CMK (cell line): ENCODE measurements at regions not wholly inside any gene's neighbourhood (a gene's known extent, or its start where the extent isn't known, plus 50 kb on each side); places are given as distances from the start of the nearest gene placed in this dataset.

Experiments
- DNase-seq: peaks from one replicate; pipeline ENCODE4 v3.0.0-alpha.2; 2010; ENCODE audit warnings: low read depth

DNA sequence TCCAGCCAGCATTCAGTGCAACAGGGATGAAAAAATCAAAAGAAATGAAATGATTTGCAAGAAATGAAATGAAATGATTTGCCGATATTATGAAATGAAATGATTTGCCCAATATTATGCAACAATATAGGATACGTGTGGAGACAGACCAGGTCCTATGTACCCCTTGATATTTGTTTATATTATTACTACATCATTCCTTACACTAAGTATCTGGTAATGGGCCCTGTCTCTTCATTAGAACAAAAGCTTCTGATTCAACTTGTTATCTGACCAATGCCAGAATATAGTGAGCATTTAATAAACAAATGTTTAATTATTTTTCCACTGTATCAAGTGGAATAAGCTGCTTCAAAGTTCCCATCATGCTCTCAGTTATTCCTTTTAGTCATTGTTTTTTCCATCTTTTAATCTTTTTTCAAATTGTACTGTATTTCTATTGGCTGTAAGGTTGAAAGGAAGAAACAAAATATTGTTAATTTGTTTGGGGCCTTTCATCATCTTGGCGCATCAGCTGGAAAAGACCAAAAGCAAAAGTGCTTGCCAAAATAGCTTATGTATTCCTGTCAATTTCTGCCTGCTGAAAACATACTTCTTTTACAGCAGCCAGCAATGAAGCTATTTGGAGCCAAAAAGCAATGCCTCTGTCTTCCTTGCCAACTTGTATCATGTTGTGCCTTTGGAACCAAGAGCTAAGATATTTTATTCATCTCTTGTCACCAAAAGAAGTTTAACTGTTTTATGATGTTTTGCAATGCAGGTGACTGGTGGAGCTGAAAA, 2314.9 kb downstream of the LRRC4C start:
- DNase-seq = no peak

DNA sequence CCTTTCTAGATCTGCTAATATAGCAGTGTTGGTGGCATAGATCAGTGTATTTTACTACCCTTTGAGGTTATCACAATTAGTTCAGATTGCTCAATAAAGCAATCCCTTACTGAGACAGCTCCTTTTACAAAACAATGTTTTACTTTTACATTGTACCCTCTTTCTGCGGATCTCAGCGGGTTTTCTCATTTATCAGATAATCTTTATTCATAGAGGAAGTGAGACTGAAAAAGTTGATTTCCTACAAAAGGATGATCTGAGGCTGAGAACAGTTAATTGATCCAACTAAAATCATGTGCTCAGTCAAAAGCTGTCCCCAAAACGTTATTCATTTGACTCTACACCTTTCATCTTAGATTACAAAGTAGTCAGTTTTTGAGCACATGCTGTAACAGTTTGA, 2319.9 kb downstream of the LRRC4C start:
- DNase-seq = no peak

- DNase-seq = no peak
Measured at GRCh38 chr11:39120890-39121289, 2338.6 kb downstream of the LRRC4C start.

- no peak for DNase-seq
Measured at GRCh38 chr11:39113606-39114005, 2345.8 kb downstream of the LRRC4C start.

- DNase-seq = no peak
Measured at GRCh38 chr11:39102236-39102635, 2357.2 kb downstream of the LRRC4C start.

DNA sequence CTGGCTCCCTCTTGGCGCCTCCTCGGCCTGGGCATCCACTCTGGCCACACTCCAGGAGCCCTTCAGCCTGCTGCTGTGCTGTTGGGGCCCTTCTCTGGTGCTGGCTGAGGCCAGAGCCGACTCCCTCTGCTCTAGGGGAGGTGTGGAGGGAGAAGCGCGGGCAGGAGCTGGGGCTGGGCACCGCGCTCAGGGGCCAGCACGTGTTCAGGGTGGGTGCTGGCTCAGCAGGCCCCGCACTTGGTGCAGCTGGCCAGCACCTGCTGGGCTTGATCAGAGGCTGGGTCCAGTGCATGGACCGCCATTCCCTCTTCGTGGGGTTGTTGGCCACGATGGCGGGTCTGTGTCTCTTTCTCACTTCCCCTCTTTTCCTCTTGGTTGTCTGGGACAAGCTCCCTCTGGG, 2381.0 kb downstream of the LRRC4C start:
- DNase-seq = no peak

DNA sequence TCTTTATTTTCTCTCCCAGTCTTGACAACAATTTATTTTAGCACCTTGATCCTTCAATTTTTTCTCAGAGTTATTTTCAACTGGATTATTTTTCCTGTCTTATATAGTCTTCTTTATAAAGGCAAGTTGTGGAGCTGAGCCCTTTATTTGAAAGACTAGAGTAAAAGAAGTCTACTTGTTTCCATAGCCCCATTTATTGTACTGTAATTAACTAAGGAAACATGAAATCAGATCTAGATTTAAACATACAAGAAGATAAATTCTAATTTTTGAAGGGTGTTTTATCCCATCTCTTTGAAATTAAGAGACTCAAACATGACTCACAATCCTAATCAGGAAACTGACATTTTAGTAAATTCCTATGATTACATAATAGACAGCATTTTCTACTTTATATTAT, 2421.8 kb downstream of the LRRC4C start:
- no peak for DNase-seq

- no peak for DNase-seq
Measured at GRCh38 chr11:39036021-39036420, 2423.4 kb downstream of the LRRC4C start.

- DNase-seq = no peak
Measured at GRCh38 chr11:39021539-39021938, 2423.5 kb upstream of the RAG2 start.

- DNase-seq = no peak
Measured at GRCh38 chr11:39011797-39012196, 2413.8 kb upstream of the RAG2 start.

DNA sequence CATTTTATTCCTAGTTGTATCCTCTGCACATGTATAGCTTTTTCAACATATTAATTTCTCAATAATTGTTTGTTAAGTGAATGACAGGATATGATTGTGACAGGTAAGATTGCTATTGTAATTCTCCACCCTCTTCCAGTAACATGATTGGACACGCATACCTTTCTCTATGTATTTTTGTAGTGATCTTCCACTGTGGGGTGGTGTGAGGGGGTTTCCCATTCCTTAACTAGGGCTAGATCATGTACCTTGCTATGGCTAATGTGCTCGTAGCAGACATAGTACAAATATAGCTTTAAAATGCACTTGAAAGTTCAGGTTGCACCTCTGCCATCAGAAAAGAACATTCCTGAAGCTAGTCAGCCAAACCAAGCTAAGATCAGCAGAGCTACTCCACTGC, 2392.8 kb upstream of the RAG2 start:
- no peak for DNase-seq

DNA sequence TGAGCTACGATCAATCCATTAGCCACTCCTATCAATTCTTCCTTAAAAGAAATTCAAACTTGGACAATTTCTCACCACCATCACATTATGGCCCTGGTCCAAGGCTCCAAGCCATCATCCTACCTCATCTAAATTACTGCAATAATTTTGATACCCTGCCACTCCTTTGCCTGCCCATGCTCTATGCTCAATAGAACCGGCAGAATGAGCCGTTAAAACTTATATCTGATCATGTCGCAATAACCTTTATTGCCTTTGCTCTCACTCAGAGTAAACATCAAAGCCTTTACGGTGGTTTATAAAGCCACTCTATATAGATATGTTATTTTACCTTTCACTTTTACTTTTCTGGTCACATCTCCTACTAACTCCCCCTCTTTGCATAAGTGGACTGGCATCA, 2392.1 kb upstream of the RAG2 start:
- no peak for DNase-seq

GRCh38 chr11:38988908-38989307, 2390.9 kb upstream of the RAG2 start:
- DNase-seq = no peak

DNA sequence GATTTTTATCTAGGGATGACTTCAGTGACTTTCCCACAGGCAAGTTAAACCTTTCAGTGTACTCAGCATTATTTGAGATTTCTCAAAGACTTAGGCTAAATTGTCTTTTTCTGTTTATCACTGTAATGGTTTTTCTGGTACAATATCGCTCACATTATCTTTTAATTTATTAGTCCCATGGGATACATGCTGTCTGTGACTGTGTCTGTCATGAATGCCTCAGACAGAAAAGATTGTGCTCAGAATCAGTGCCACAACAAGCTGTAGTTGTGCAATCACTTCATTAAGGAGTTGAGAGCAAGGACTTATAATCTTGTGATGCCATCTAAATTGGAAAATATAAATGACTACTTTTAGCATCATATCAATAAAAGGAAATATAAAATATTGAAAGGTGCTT, 2374.2 kb upstream of the RAG2 start:
- no peak for DNase-seq

DNA sequence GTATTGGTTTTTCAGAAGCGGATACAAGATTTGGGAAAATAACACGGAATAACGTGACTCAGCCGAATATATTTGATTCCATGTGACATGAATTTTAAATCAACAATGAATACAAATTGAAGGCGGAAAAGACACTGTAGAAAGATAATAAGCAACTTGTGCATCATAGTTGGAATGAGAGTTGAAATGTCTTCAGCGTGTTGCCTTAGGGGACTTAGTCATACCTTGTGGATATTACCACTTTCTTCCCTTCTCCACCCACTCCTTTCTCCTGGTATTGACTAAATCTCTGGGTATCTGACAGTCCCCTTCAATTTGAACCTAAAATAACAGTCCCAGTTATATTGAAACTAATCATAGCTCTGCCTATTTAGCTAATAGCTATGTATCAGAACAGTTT, 2373.1 kb upstream of the RAG2 start:
- no peak for DNase-seq

- DNase-seq = no peak
Measured at GRCh38 chr11:38968951-38969350, 2370.9 kb upstream of the RAG2 start.

GRCh38 chr11:38952698-38953097, 2354.7 kb upstream of the RAG2 start:
- peak; percentile 61 for DNase-seq

DNA sequence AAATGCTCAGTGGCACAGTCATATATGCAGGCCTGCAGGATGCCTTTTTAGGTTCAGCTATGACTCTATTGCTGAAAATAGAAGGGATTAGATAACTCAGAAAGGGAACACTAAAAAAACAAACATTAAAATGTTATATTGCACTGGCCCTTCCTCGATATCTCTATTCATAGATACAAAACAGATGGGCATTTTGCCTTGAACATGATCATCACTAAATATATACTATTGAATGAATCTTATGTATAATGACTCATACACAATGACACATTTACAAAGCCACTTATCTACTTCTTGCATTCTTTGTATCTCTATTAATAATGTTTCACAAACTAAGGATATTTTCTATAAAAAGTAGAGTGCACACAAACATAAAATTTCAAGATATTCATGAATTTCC, 2352.8 kb upstream of the RAG2 start:
- DNase-seq = no peak

- DNase-seq = no peak
Measured at GRCh38 chr11:38948392-38948791, 2350.4 kb upstream of the RAG2 start.

- no peak for DNase-seq
Measured at GRCh38 chr11:38937709-38938108, 2339.7 kb upstream of the RAG2 start.

GRCh38 chr11:38935941-38936340, 2337.9 kb upstream of the RAG2 start:
- no peak for DNase-seq

DNA sequence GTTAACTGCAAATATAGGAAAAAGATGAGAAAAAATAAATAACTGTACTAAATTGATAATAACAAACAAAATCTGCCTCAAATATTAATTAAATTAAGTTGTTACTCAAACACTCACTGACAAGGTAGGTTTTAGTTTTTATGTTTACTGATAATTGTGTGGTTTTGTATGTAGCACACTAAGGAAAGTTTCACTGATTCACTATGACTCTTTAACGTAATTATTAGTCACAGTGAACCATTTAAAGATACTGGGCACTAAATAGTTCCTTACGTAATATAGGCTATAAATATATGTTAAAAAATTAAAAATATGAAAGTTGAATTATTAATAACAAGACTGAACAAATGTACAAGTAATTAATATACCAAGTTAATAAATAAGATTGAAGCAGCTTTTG, 2330.0 kb upstream of the RAG2 start:
- DNase-seq = no peak

- no peak for DNase-seq
Measured at GRCh38 chr11:38924644-38925043, 2326.6 kb upstream of the RAG2 start.

- no peak for DNase-seq
Measured at GRCh38 chr11:38900211-38900610, 2302.2 kb upstream of the RAG2 start.
